SK-MEL-5 (cell line): ENCODE measurements at regions not wholly inside any gene's neighbourhood (a gene's known extent, or its start where the extent isn't known, plus 50 kb on each side); places are given as distances from the start of the nearest gene placed in this dataset.
"Not testable (repeated sequence)": the region's sequence is repeated elsewhere in the genome, so short reads cannot be mapped to it uniquely, and the experiment has no call there.

Source experiments
- DNase-seq: peaks from one replicate; pipeline ENCODE4 v3.0.0-alpha.2; 2016; ENCODE audit warnings: low read depth, low spot score
- in situ Hi-C: cut with HindIII; loops from 2 replicates; pipeline ENCODE4 v1.10.0; 2016; ENCODE audit warnings: low sequenced_read_pairs, high pct_unique_total_duplicates, low pct_unique_long_range_greater_than_20kb

GRCh38 chr5:56314529-56314928 is 81.4 kb upstream of the ANKRD55 start:
- in situ Hi-C loops, result no loop called here
- DNase-seq, result peak; percentile 33

GRCh38 chr5:56313596-56313995 is 80.5 kb upstream of the ANKRD55 start:
- in situ Hi-C loops, result no loop called here
- no peak for DNase-seq

- in situ Hi-C loops, result no loop called here
- no peak for DNase-seq
Measured at GRCh38 chr5:56313004-56313531, 79.9 kb upstream of the ANKRD55 start.

GRCh38 chr5:56311306-56311905 is 78.3 kb upstream of the ANKRD55 start:
- in situ Hi-C loops, result no loop called here
- no peak for DNase-seq

GRCh38 chr5:56310711-56311204 is 77.6 kb upstream of the ANKRD55 start:
- in situ Hi-C loops, result no loop called here
- DNase-seq, result no peak

- in situ Hi-C loops, result no loop called here
- no peak for DNase-seq
Measured at GRCh38 chr5:56309262-56309826, 76.2 kb upstream of the ANKRD55 start.

GRCh38 chr5:56307714-56308333 is 74.7 kb upstream of the ANKRD55 start:
- in situ Hi-C loops, result no loop called here

GRCh38 chr5:56306433-56307150 is 73.5 kb upstream of the ANKRD55 start:
- in situ Hi-C loops, result no loop called here
- DNase-seq, result no peak

More at GRCh38 chr5:56307714-56308333, 74.7 kb upstream of the ANKRD55 start:
- DNase-seq, result no peak

- DNase-seq, result no peak
- in situ Hi-C loops, result no loop called here
Measured at GRCh38 chr5:56305001-56305950, 72.1 kb upstream of the ANKRD55 start.

GRCh38 chr5:56303511-56303910 is 70.4 kb upstream of the ANKRD55 start:
- DNase-seq, result no peak
- in situ Hi-C loops, result no loop called here

- DNase-seq, result no peak
- in situ Hi-C loops, result no loop called here
Measured at GRCh38 chr5:56302027-56302426, 68.9 kb upstream of the ANKRD55 start.

- in situ Hi-C loops, result no loop called here
- no peak for DNase-seq
Measured at GRCh38 chr5:56301069-56301468, 67.9 kb upstream of the ANKRD55 start.

GRCh38 chr5:56299212-56299611 is 66.1 kb upstream of the ANKRD55 start:
- in situ Hi-C loops, result no loop called here
- DNase-seq, result no peak

- in situ Hi-C loops, result no loop called here
- no peak for DNase-seq
Measured at GRCh38 chr5:56298336-56299090, 65.4 kb upstream of the ANKRD55 start.

GRCh38 chr5:56297851-56298250 is 64.7 kb upstream of the ANKRD55 start:
- DNase-seq, result no peak
- in situ Hi-C loops, result no loop called here

- DNase-seq, in situ Hi-C loops: not testable (repeated sequence)
Measured at GRCh38 chr5:56295311-56295710, 62.2 kb upstream of the ANKRD55 start.

GRCh38 chr5:56294354-56294753 is 61.2 kb upstream of the ANKRD55 start:
- no peak for DNase-seq
- in situ Hi-C loops, result no loop called here
